ENCODE measurements at regions not wholly inside any gene's neighbourhood (a gene's known extent, or its start where the extent isn't known, plus 50 kb on each side); places are given as distances from the start of the nearest gene placed in this dataset.

- Histone ChIP-seq H3K4me1 (ENCODE audit: control insufficient read depth, insufficient read depth, low read length) (no peaks in the 10 kb centered on the region), H3K9me3 (ENCODE audit: control insufficient read depth, insufficient read depth, low read depth, low read length) (no peaks in the 10 kb centered on the region), H3K36me3 (ENCODE audit: control insufficient read depth in 2 of 2, insufficient read depth in 1 of 2, low read length in 2 of 2) (no peaks in the 10 kb centered on the region), H3K4me3 (ENCODE audit: low read depth, low read length) (no peak overlapping the region), H3K27ac (ENCODE audit: extremely low read depth, low read depth, low read length) (no peak overlapping the region)
- CTCF ChIA-PET: no interaction called here
- POLR2A ChIA-PET: no interaction called here
- no peak for TF ChIP-seq HIC1 (tag by site-specific recombination; IDR thresholded peaks at IDR 0.05)
- TF ChIP-seq ZNF324 (tag by site-specific recombination; IDR thresholded peaks at IDR 0.05): no peak
- TF ChIP-seq SP7 (tag by site-specific recombination; IDR thresholded peaks at IDR 0.05): no peak
- no peak for TF ChIP-seq ZNF624 (tag by site-specific recombination; IDR thresholded peaks at IDR 0.05)
- TF ChIP-seq ZNF555 (tag by site-specific recombination; conservative IDR thresholded peaks at IDR 0.05): no peak
- no peak for TF ChIP-seq KLF16 (tag by site-specific recombination; IDR thresholded peaks at IDR 0.05)
- TF ChIP-seq MEIS1 (CRISPR knock-in tag; IDR thresholded peaks at IDR 0.05; ENCODE audit: borderline replicate concordance): no peak
- no peak for TF ChIP-seq ZNF510 (tag by site-specific recombination; IDR thresholded peaks at IDR 0.05; ENCODE audit: insufficient replicate concordance)
Measured at GRCh38 chr13:47327861-47328260, 431.0 kb upstream of the HTR2A start.

- H3K9me3 ChIP-seq (ENCODE audit: control insufficient read depth, insufficient read depth, low read depth, low read length): no peaks in the 10 kb centered on the region
- H3K27ac ChIP-seq (ENCODE audit: extremely low read depth, low read depth, low read length): no peak overlapping the region
- H3K36me3 ChIP-seq (ENCODE audit: control insufficient read depth in 2 of 2, insufficient read depth in 1 of 2, low read length in 2 of 2): no peaks in the 10 kb centered on the region
- H3K4me1 ChIP-seq (ENCODE audit: control insufficient read depth, insufficient read depth, low read length): no peaks in the 10 kb centered on the region
- no peak overlapping the region for H3K4me3 ChIP-seq (ENCODE audit: low read depth, low read length)
- ChIA-PET POLR2A (interaction anchor here (0.5 kb wide), 1 partner anchor 969 kb away, joined by 3 read pairs; no protein-coding TSS in a partner anchor), CTCF (interaction anchor here (0.9 kb wide), 1 partner anchor 353 kb away, joined by 4 read pairs; no protein-coding TSS in a partner anchor)
- TF ChIP-seq ZNF658 (tag by site-specific recombination; IDR thresholded peaks at IDR 0.05): no peak
- no peak for TF ChIP-seq GLIS2 (tag by site-specific recombination; IDR thresholded peaks at IDR 0.05)
Measured at GRCh38 chr13:47326061-47326460, 429.2 kb upstream of the HTR2A start.

- POLR2A ChIA-PET: no interaction called here
- no peaks in the 10 kb centered on the region for H3K36me3 ChIP-seq (ENCODE audit: control insufficient read depth in 2 of 2, insufficient read depth in 1 of 2, low read length in 2 of 2)
- H3K27ac ChIP-seq (ENCODE audit: extremely low read depth, low read depth, low read length): no peak overlapping the region
- no peak overlapping the region for H3K4me3 ChIP-seq (ENCODE audit: low read depth, low read length)
- H3K4me1 ChIP-seq (ENCODE audit: control insufficient read depth, insufficient read depth, low read length): no peaks in the 10 kb centered on the region; the same call in 1 of the 2 replicates
- CTCF ChIA-PET: interaction anchor here (0.6 kb wide), 1 partner anchor 820 kb away, joined by 3 read pairs; no protein-coding TSS in a partner anchor
- no peaks in the 10 kb centered on the region for H3K9me3 ChIP-seq (ENCODE audit: control insufficient read depth, insufficient read depth, low read depth, low read length)
- TF ChIP-seq SETDB1 (IDR thresholded peaks at IDR 0.05; ENCODE audit: insufficient read length, low read length): no peak
- TF ChIP-seq PRDM2 (tag by site-specific recombination; IDR thresholded peaks at IDR 0.05; ENCODE audit: borderline replicate concordance): no peak
- no peak for TF ChIP-seq ZNF48 (tag by site-specific recombination; IDR thresholded peaks at IDR 0.05)
Measured at GRCh38 chr13:47317356-47317755, 420.5 kb upstream of the HTR2A start.
